SK-N-SH treated with all-trans-retinoic acid at 6 μM for 48 hours (cell line): ENCODE measurements at regions not wholly inside any gene's neighbourhood (a gene's known extent, or its start where the extent isn't known, plus 50 kb on each side); places are given as distances from the start of the nearest gene placed in this dataset.

ENCODE experiments used
- ARNTL ChIP-seq: fragments of 450-650 bp; formaldehyde crosslinking; IDR thresholded peaks from 2 replicates; pipeline ENCODE4 v1.5.0; 2020; ENCODE audit warnings: low read depth, mild to moderate bottlenecking, moderate library complexity, borderline replicate concordance
- CSRNP3 ChIP-seq: fragments of 250-450 bp; sonication (Bioruptor Pico); IDR thresholded peaks from 2 replicates; pipeline ENCODE4 v1.5.1; 2021; ENCODE audit warnings: mild to moderate bottlenecking, moderate library complexity
- GLIS3 ChIP-seq: fragments of 250-450 bp; sonication (Bioruptor Pico); IDR thresholded peaks from 2 replicates; pipeline ENCODE4 v1.5.0; 2020; ENCODE audit warnings: mild to moderate bottlenecking, moderate library complexity
- ISL1 ChIP-seq: fragments of 250-450 bp; sonication (Bioruptor Pico); IDR thresholded peaks from 2 replicates; pipeline ENCODE4 v2.1.2; 2022; ENCODE audit warnings: mild to moderate bottlenecking, moderate library complexity
- RARB ChIP-seq: fragments of 250-450 bp; sonication (Bioruptor Pico); IDR thresholded peaks from 2 replicates; pipeline ENCODE4 v1.8.0; 2021; ENCODE audit warnings: mild to moderate bottlenecking, moderate library complexity
- TOX ChIP-seq: fragments of 250-450 bp; sonication (Bioruptor Pico); IDR thresholded peaks from 2 replicates; pipeline ENCODE4 v1.8.0; 2021; ENCODE audit warnings: mild to moderate bottlenecking, moderate library complexity, borderline replicate concordance
- ZFP30 ChIP-seq: fragments of 450-650 bp; formaldehyde crosslinking; IDR thresholded peaks from 2 replicates; pipeline ENCODE4 v1.5.0; 2022; ENCODE audit warnings: mild to moderate bottlenecking, moderate library complexity
- ZNF565 ChIP-seq: fragments of 450-650 bp; formaldehyde crosslinking; conservative IDR thresholded peaks from 2 replicates; pipeline ENCODE4 v1.5.0; 2020; ENCODE audit warnings: low read depth, mild to moderate bottlenecking, moderate library complexity

- TF ChIP-seq ZNF565 (no peak), ARNTL (CRISPR knock-in tag) (no peak), ZFP30 (CRISPR knock-in tag) (no peak), TOX (no peak), GLIS3 (CRISPR knock-in tag) (no peak), CSRNP3 (CRISPR knock-in tag) (no peak), RARB (CRISPR knock-in tag) (no peak), ISL1 (CRISPR knock-in tag) (peak; percentile 88)
These were observed 260.4 kb upstream of the DSEL start for GRCh38 chr18:67776929-67777328.
